ENCODE measurements at regions not wholly inside any gene's neighbourhood (a gene's known extent, or its start where the extent isn't known, plus 50 kb on each side); places are given as distances from the start of the nearest gene placed in this dataset.

DNA sequence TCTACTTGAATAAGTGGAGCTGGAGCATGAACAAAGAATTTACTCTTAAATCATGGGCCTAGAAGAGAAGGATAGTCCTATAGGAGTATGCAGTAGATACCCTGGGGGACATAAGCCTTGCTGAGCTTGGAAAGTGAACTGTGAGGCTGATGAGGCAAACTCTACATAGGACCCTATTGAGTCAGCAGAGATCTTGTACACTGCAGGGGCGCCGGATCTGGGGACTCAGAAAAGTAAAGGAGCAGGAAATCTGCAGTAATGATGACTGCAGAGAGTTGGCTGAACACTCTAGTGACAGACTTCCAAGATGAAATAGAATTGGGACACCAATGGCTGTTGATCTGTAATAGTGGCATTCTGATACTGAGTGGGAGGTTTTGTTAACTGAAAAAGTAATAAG, 543.7 kb downstream of the XIRP2 start:
- in situ Hi-C loops (cut with HindIII; ENCODE audit: low pct_ligation_motif_present, low sequenced_read_pairs), result no loop called here

DNA sequence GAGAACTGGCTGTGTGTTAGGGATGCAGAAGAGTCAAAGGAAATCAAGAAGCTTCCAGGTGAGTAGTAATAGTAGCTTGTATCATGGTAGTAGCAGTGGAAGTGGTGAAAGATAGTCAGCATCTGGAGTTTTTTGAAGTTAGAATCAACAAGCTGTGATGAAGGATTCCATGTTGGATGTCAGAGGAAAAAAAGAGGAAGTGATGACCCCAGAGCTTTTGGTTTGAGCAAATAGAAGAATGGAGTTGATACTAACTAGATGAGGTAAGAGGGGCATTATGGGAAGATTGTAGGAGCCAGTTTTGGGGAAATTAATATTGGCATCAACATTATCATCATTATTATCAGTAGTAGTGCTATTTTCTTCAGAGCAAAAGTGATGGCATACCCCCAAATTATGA, 542.2 kb downstream of the XIRP2 start:
- H3K27ac ChIP-seq, result no peak overlapping the region
- in situ Hi-C loops (cut with HindIII; ENCODE audit: low pct_ligation_motif_present, low sequenced_read_pairs), result no loop called here
- TF ChIP-seq, protein P1, sequence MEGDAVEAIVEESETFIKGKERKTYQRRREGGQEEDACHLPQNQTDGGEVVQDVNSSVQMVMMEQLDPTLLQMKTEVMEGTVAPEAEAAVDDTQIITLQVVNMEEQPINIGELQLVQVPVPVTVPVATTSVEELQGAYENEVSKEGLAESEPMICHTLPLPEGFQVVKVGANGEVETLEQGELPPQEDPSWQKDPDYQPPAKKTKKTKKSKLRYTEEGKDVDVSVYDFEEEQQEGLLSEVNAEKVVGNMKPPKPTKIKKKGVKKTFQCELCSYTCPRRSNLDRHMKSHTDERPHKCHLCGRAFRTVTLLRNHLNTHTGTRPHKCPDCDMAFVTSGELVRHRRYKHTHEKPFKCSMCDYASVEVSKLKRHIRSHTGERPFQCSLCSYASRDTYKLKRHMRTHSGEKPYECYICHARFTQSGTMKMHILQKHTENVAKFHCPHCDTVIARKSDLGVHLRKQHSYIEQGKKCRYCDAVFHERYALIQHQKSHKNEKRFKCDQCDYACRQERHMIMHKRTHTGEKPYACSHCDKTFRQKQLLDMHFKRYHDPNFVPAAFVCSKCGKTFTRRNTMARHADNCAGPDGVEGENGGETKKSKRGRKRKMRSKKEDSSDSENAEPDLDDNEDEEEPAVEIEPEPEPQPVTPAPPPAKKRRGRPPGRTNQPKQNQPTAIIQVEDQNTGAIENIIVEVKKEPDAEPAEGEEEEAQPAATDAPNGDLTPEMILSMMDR (IDR thresholded peaks at IDR 0.05; ENCODE audit: low read depth, low read length, missing control alignments), result no peak
- H3K27me3 ChIP-seq (replicated peaks), result no peaks in the 10 kb centered on the region
- DNase-seq, result no peak
- no peaks in the 10 kb centered on the region for H3K36me3 ChIP-seq (replicated peaks)
- H3K4me3 ChIP-seq (ENCODE audit: low read depth, low read length), result no peak overlapping the region

More for the DNA sequence above, 543.7 kb downstream of the XIRP2 start:
- Histone ChIP-seq H3K36me3 (replicated peaks) (no peaks in the 10 kb centered on the region), H3K27ac (no peak overlapping the region), H3K4me3 (ENCODE audit: low read depth, low read length) (no peak overlapping the region), H3K27me3 (replicated peaks) (no peaks in the 10 kb centered on the region)
- TF ChIP-seq, protein P1 (IDR thresholded peaks at IDR 0.05; ENCODE audit: low read depth, low read length, missing control alignments), result no peak
- no peak for DNase-seq

DNA sequence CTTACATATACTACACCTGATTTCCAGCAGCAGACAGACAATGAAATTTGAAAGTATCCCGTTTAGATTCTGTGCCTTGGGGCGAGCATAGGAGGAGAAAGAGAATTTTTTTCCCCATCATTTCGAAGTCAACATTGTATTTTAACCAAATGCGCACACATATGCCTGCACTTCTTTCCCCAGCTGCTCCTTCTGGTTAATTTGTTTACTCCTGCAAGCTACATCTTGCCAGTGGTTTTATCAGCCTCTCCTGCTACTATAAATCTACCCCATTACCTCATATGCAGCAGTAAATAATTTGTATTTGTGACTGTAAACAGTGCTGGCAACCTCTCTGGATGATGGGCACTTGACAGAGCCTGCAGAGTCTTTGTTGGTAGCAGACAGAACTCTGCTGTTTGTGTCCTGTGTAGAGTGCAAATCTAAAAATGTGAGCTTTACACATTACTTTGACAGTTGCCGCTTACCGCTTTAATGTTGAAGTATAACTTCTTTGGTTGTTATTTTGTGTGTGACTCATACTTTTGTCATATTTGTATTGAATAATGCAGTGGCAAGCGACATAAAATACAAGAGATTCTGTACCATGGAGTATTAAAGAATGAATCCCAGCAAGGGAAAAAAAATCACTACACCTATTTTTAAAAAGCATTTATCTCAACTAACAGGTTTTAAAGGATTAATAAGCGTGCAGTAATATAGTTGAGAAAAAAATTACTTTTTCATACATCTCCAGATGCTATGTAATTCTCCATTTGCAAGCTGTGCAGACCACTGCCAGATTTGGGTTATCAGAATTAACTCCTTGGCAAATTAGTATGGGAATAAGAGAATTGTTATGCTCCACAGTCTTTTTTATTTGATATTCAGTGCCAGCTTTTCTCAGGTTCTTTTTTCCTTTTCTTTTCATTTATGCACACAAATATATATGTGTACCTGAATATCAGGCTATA, 536.8 kb downstream of the XIRP2 start:
- no peak overlapping the region for H3K27ac ChIP-seq
- no peak overlapping the region for H3K4me3 ChIP-seq (ENCODE audit: low read depth, low read length)
- no peak for DNase-seq
- in situ Hi-C loops (cut with HindIII; ENCODE audit: low pct_ligation_motif_present, low sequenced_read_pairs), result no loop called here
- no peaks in the 10 kb centered on the region for H3K36me3 ChIP-seq (replicated peaks)
- TF ChIP-seq, protein P1 (IDR thresholded peaks at IDR 0.05; ENCODE audit: low read depth, low read length, missing control alignments), result no peak
- H3K27me3 ChIP-seq (replicated peaks), result no peaks in the 10 kb centered on the region

DNA sequence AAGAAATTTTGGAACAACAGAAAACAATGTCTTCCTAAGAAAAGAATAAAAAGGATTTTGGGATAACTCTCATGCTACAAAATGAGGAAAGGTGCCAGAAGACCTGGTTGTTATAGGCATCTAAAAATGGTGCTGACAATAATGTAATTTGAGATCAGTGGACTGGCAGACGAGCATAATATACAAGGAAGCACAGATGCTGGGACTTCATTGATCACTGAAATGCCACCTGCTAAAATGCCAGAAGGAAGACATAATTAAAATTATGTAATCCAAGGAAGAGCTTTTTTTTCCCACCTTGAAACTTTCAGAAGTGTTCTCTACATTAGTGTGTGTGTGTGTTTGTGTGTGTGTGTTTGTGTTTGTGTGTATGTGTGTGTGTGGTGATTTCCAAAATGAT, 535.9 kb downstream of the XIRP2 start:
- H3K4me3 ChIP-seq (ENCODE audit: low read depth, low read length), result no peak overlapping the region
- no peaks in the 10 kb centered on the region for H3K36me3 ChIP-seq (replicated peaks)
- in situ Hi-C loops (cut with HindIII; ENCODE audit: low pct_ligation_motif_present, low sequenced_read_pairs), result no loop called here
- TF ChIP-seq, protein P1 (IDR thresholded peaks at IDR 0.05; ENCODE audit: low read depth, low read length, missing control alignments), result no peak
- H3K27ac ChIP-seq, result no peak overlapping the region
- no peaks in the 10 kb centered on the region for H3K27me3 ChIP-seq (replicated peaks)
- no peak for DNase-seq

DNA sequence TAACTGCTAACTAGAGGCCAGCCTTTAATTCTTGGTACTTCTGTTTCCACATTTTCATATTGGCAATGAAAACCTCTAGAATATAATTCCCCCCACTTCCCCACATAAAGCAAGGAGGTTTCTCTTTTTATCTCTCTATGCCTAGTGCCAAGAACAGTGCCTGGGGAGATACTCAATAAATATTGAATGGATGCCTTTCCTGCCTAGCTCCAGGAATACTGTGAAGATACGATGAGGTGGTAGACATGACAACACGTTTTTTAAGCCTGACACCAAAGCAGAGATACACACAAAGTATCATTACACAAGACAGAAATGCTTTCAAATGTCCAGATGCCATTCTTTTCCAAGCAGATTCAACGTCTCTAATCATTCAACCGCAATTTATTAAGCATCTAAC, 535.5 kb downstream of the XIRP2 start:
- Histone ChIP-seq H3K27me3 (replicated peaks) (no peaks in the 10 kb centered on the region), H3K36me3 (replicated peaks) (no peaks in the 10 kb centered on the region), H3K27ac (no peak overlapping the region), H3K4me3 (ENCODE audit: low read depth, low read length) (no peak overlapping the region)
- in situ Hi-C loops (cut with HindIII; ENCODE audit: low pct_ligation_motif_present, low sequenced_read_pairs), result no loop called here
- TF ChIP-seq, protein P1 (IDR thresholded peaks at IDR 0.05; ENCODE audit: low read depth, low read length, missing control alignments), result no peak
- DNase-seq, result no peak
